Spinal cord (tissue), 9 donors: ENCODE measurements at regions not wholly inside any gene's neighbourhood (a gene's known extent, or its start where the extent isn't known, plus 50 kb on each side); places are given as distances from the start of the nearest gene placed in this dataset.
A peak's percentile ranks its signal among the peaks of the same experiment; 100 is the strongest.

Source experiments
- DNase-seq, 6 donors: peaks; one replicate each; pipeline versions ENCODE4 v3.0.0 to v3.0.0-alpha.2; 2013 to 2015; ENCODE audit warnings: low spot score in 6 of 6, low read depth in 4 of 6
- H3K27ac ChIP-seq: one replicate; pipeline ENCODE4 v1.5.1; 2013; ENCODE audit warnings: low read depth, low read length, control low read depth
- H3K27me3 ChIP-seq: one replicate; pipeline ENCODE4 v1.6.1; 2013; ENCODE audit warnings: low read length; ENCODE audit not compliant: control insufficient read depth, insufficient read depth
- H3K36me3 ChIP-seq: one replicate; pipeline ENCODE4 v1.6.1; 2013; ENCODE audit warnings: low read length; ENCODE audit not compliant: control insufficient read depth, insufficient read depth
- H3K4me1 ChIP-seq: one replicate; pipeline ENCODE4 v1.6.1; 2013; ENCODE audit warnings: low read length; ENCODE audit not compliant: control insufficient read depth, insufficient read depth
- H3K4me3 ChIP-seq: one replicate; pipeline ENCODE4 v1.5.1; 2013; ENCODE audit warnings: low read depth, low read length, control low read depth
- H3K9me3 ChIP-seq: one replicate; pipeline ENCODE4 v1.6.1; 2013; ENCODE audit warnings: low read length; ENCODE audit not compliant: control insufficient read depth, insufficient read depth
- WGBS: methylation state at CpG from one replicate; pipeline ENCODE4 v1.1.5; 2013; ENCODE audit warnings: missing lambda C conversion rate; ENCODE audit not compliant: insufficient coverage; 5-methylcytosine and 5-hydroxymethylcytosine counted together
- donor health status: healthy.

GRCh38 chr2:190819840-190820301 is 60.8 kb upstream of the GLS start:
- no peaks in the 10 kb centered on the region for H3K36me3 ChIP-seq
- H3K4me1 ChIP-seq, result no peaks in the 10 kb centered on the region
- H3K4me3 ChIP-seq, result no peak overlapping the region
- WGBS, result no CpG with 5 or more reads among the region's 3 CpGs
- H3K27ac ChIP-seq, result no peak overlapping the region
- H3K27me3 ChIP-seq, result no peaks in the 10 kb centered on the region
- peak in 1 of 6 donors; percentile 34 for DNase-seq
- H3K9me3 ChIP-seq, result no peaks in the 10 kb centered on the region

- Histone ChIP-seq H3K27me3 (no peaks in the 10 kb centered on the region), H3K4me1 (no peaks in the 10 kb centered on the region), H3K9me3 (no peaks in the 10 kb centered on the region), H3K4me3 (no peak overlapping the region), H3K27ac (no peak overlapping the region), H3K36me3 (no peaks in the 10 kb centered on the region)
- no CpG with 5 or more reads among the region's 1 CpG for WGBS
- no peak for DNase-seq
Observed at GRCh38 chr2:190820416-190820815, 60.2 kb upstream of the GLS start.

GRCh38 chr2:190822043-190822442 is 58.6 kb upstream of the GLS start:
- Histone ChIP-seq H3K36me3 (no peaks in the 10 kb centered on the region), H3K27me3 (no peaks in the 10 kb centered on the region), H3K4me3 (no peak overlapping the region), H3K4me1 (no peaks in the 10 kb centered on the region), H3K9me3 (no peaks in the 10 kb centered on the region), H3K27ac (no peak overlapping the region)
- DNase-seq, result no peak
- no CpG with 5 or more reads among the region's 1 CpG for WGBS

- no peak overlapping the region for H3K4me3 ChIP-seq
- no peak for DNase-seq
- no peaks in the 10 kb centered on the region for H3K4me1 ChIP-seq
- WGBS, result 100% methylated on average over 1 of the region's 3 CpGs
- H3K27me3 ChIP-seq, result no peaks in the 10 kb centered on the region
- no peak overlapping the region for H3K27ac ChIP-seq
- no peaks in the 10 kb centered on the region for H3K36me3 ChIP-seq
- no peaks in the 10 kb centered on the region for H3K9me3 ChIP-seq
Observed at GRCh38 chr2:190827720-190828119, 52.9 kb upstream of the GLS start.

GRCh38 chr2:190829642-190830041 is 51.0 kb upstream of the GLS start:
- DNase-seq, result no peak
- Histone ChIP-seq H3K27me3 (no peaks in the 10 kb centered on the region), H3K9me3 (no peaks in the 10 kb centered on the region), H3K4me3 (no peak overlapping the region), H3K36me3 (no peaks in the 10 kb centered on the region), H3K4me1 (no peaks in the 10 kb centered on the region), H3K27ac (no peak overlapping the region)
- no CpG with 5 or more reads among the region's 1 CpG for WGBS
